ENCODE measurements at regions not wholly inside any gene's neighbourhood (a gene's known extent, or its start where the extent isn't known, plus 50 kb on each side); places are given as distances from the start of the nearest gene placed in this dataset.

GRCh38 chr4:116870686-116871085, 214.7 kb downstream of the TRAM1L1 start:
- no peak for DNase-seq

GRCh38 chr4:116866106-116866505, 219.3 kb downstream of the TRAM1L1 start:
- no peak for DNase-seq

- DNase-seq = no peak
Observed at GRCh38 chr4:116862592-116862991, 222.8 kb downstream of the TRAM1L1 start.

GRCh38 chr4:116860891-116861290, 224.5 kb downstream of the TRAM1L1 start:
- no peak for DNase-seq

- DNase-seq = no peak
Observed at GRCh38 chr4:116849620-116850019, 235.8 kb downstream of the TRAM1L1 start.

- DNase-seq = no peak
Observed at GRCh38 chr4:116847616-116848015, 237.8 kb downstream of the TRAM1L1 start.

- DNase-seq = no peak
Observed at GRCh38 chr4:116839826-116840225, 245.6 kb downstream of the TRAM1L1 start.

- no peak for DNase-seq
Observed at GRCh38 chr4:116838609-116839008, 246.8 kb downstream of the TRAM1L1 start.

- no peak for DNase-seq
Observed at GRCh38 chr4:116829187-116829586, 256.2 kb downstream of the TRAM1L1 start.

GRCh38 chr4:116824172-116824571, 261.2 kb downstream of the TRAM1L1 start:
- no peak for DNase-seq

- DNase-seq = no peak
Observed at GRCh38 chr4:116811730-116812129, 273.6 kb downstream of the TRAM1L1 start.

GRCh38 chr4:116796022-116796421, 289.4 kb downstream of the TRAM1L1 start:
- DNase-seq = no peak

- DNase-seq = no peak
Observed at GRCh38 chr4:116788723-116789122, 296.7 kb downstream of the TRAM1L1 start.

- no peak for DNase-seq
Observed at GRCh38 chr4:116755051-116755450, 330.3 kb downstream of the TRAM1L1 start.

GRCh38 chr4:116752027-116752426, 333.3 kb downstream of the TRAM1L1 start:
- no peak for DNase-seq

GRCh38 chr4:116736756-116737155, 348.6 kb downstream of the TRAM1L1 start:
- no peak for DNase-seq

- DNase-seq = no peak
Observed at GRCh38 chr4:116734178-116734577, 351.2 kb downstream of the TRAM1L1 start.

- DNase-seq = no peak
Observed at GRCh38 chr4:116733370-116733769, 352.0 kb downstream of the TRAM1L1 start.

GRCh38 chr4:116726523-116726922, 358.9 kb downstream of the TRAM1L1 start:
- DNase-seq = no peak

- no peak for DNase-seq
Observed at GRCh38 chr4:116724249-116724648, 361.1 kb downstream of the TRAM1L1 start.

- DNase-seq = no peak
Observed at GRCh38 chr4:116705466-116705865, 379.9 kb downstream of the TRAM1L1 start.

GRCh38 chr4:116702949-116703348, 382.4 kb downstream of the TRAM1L1 start:
- no peak for DNase-seq

GRCh38 chr4:116688536-116688935, 396.8 kb downstream of the TRAM1L1 start:
- DNase-seq = no peak

- no peak for DNase-seq
Observed at GRCh38 chr4:116668190-116668589, 417.2 kb downstream of the TRAM1L1 start.

- DNase-seq = no peak
Observed at GRCh38 chr4:116665716-116666115, 419.7 kb downstream of the TRAM1L1 start.

- DNase-seq = no peak
Observed at GRCh38 chr4:116664198-116664597, 421.2 kb downstream of the TRAM1L1 start.
